AG08396 (cell line): ENCODE measurements at regions not wholly inside any gene's neighbourhood (a gene's known extent, or its start where the extent isn't known, plus 50 kb on each side); places are given as distances from the start of the nearest gene placed in this dataset.
"Not testable (repeated sequence)": the region's sequence is repeated elsewhere in the genome, so short reads cannot be mapped to it uniquely, and the experiment has no call there.

Experiments
- DNase-seq: peaks from one replicate; pipeline ENCODE4 v3.0.0; 2012; ENCODE audit warnings: low spot score, mixed read lengths

DNA sequence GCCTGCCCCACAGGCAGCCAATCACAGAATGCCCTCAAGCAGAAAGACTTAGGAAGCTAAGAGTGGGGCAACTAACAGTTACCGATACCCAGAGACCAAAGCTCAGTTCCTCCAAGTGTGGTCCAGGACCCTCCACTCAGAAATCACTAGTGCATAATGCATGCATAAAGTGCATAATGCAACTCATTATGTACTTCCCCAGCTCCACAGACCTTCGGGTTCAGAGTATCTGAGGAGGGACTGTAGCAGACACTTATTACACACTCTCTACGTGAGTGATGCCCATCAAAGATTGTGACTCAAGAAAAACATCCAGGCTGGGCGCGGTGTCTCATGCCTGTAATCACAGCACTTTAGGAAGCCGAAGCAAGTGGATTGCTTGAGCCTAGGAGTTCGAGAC lies 328.0 kb downstream of the BCOR start:
- DNase-seq, result no peak

DNA sequence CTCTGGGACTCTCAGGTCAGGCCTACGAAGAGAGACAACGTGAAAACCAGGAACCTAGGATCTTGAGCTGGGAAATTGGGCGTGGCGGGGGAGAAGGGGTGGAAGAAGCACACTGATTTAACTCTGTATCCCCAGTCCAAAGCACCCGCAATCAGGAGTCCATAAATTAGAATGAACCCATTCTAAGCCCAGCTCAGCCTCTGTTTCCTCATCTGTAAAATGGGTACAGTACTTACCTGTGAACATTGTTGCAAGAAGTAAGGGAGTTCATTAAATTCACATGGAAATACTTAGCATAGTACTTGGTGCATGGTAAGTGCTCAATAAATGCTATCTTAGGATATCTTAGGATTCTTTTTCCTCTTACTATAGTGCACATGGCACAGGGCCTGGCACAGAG lies 326.7 kb downstream of the BCOR start:
- DNase-seq, result no peak

DNA sequence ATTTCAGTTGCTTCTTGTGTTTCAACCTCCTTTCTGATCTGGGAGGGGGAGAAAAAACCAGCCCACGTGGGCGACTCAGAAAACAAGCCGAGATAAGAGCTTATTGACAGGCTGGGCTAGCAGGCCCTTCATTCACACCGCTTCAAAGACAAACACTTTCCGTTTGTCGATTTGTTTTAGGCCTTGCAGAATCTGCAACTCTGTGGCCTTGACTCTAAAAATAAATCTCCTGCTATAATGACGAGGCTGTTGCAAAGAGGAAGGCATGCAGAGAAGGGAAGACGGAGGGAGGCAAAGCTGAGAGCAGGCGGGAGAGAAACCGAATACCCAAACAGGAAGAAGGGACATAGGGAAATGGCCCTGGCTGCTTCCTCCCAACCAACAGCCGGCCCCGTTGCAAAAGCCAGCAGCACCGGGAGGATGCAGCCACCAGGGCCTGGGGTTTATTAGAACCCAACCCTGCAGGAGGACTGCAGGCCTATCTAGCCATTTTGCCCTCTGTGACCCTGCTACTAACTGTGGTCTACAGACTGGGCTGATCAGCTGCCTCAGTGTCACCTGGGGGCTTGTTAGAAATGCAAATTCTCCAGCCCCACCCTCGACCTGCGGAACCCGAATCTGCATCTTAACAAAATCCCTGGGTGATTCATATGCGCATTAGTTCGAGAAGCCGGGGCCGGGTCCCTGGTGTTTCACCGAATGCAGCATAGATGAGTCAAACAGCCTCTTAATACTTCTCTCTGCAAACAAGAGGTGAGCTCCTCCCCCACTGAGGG lies 325.5 kb downstream of the BCOR start:
- no peak for DNase-seq

DNA sequence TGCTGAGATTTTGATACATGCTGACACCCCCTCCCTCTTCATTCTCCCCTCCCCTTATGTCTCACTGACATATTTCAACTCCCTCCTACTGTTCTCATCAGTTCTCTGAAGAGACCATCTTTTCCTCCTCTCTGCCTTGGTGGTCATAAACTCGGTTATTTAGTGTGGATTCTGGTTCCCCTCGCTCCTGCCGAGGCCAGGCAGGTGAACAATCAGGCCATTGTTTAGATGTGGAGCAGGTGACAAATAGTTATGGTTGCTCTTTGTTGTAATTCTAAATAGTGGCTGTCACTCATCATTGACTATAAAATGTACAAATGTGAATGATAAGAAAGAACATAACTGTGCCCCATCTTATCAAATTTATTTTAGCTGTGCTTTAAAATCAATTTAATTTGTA lies 324.6 kb downstream of the BCOR start:
- no peak for DNase-seq

DNA sequence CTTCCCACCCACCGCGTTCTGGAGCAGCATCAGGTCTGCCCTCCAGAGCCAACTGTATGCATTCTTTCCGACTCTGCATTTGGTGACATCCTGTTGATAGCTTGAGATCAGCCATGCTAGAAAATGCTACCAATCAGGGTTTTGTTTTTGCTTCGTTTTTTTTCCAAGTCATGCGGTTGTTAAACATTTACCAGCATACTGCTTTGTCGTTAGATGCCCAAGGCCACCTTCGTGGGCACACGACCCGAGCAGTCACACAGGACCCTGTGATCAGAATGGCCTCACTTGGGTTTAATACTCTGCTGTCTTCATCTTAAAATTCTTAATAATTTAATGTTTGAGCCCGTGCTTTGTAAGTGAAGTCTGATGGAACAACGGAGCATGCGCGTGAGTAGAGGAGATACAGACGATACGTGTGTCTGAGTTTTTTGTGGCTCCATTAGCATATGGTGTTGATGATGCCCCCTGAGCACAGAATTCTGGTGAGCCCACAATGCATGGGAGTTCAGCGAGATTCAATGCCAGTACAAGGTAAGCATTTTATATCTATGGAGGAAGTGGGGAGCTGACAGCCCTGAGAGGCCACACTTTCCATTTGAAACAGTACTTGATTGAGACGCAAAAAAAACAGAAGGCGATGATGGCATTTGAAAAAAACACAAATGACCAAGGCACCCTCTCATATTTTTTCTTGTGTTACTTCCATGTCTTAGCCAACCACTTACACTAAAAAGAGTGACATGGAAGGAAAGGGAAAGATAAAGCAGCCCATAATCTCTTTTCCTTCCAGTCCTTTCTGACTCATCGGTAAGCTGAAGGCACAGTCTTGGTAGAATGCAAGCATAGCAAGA lies 323.6 kb downstream of the BCOR start:
- no peak for DNase-seq

DNA sequence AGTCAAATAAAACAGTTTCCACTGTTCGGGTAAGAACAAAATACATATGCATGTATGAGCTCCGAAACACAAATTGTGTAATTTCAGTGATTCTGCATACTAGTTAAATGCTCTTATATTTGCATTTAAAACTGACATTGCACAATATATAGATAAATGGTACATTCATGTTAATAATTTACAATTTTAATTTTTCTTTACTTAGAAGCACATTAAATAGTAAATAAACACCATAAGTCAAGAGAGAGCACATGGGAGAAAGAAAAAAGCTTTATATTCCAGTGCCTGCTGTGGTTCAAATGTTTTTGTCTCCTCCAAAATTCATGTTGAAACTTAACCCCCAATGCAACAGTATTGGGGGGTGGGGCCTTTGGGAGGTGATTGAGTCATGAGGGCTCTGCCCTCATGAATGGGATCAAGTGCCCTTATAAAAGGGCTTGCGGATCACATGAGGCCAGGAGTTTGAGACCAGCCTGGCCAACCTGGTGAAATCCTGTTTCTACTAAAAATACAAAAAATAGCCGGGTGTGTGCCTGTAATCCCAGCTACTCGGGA lies 322.9 kb downstream of the BCOR start:
- no peak for DNase-seq

DNA sequence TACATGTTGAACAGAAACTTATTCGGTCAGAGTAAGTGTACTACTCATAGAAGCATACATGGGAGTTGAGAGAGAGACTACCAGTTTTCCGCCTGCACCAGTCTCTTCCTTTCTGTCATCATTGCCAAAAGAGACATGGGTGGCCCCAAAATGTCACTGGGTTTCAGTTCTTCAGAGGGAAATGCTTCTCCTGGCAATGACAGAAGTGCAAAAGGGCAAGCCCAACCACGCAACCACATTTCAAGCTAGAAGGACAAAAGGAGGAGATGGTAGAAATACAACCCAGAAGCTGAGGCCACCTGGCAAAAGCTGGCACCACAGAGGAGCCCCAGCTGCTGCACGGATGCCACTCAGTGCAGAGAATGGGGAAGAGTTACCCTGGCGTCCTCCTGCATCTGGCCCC lies 320.1 kb downstream of the BCOR start:
- no peak for DNase-seq

DNA sequence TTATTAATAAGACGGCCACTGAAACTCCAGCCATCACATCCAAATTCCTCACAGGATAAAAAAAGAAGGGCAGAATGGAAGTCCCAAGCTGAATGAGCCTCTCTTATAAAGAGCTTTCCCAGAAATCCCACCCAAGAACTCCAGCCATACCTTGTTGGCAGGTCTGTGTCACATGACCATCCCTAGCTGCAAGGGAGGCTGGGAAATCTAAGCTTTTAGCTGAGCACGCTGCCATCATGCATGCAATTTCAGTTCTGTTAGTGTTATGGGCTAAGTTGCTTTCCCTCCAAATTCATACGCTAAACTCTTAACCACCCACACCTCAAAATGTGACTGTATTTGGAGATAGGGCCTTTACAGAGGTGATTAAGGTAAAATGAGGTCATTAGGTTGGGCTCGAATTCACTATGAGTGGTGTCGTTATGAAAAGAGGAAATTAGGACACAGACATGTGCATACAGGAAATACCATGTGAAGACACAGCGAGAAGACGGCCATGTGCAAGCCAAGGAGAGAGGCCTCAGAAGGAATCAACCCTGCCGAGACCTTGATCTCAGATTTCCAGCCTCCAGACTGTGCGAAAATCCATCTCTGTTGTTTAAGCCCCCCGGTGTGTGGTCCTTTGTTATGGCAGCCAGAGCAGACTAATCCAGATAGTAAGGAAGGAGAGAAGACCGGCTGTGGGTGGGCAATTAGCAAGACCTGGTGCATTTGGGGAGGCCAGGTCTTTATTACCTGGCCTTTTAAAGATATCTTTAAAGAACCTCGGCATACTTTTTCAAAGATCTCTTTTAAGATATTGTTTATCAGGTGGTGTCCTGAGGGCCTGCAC lies 317.6 kb downstream of the BCOR start:
- DNase-seq, result no peak

DNA sequence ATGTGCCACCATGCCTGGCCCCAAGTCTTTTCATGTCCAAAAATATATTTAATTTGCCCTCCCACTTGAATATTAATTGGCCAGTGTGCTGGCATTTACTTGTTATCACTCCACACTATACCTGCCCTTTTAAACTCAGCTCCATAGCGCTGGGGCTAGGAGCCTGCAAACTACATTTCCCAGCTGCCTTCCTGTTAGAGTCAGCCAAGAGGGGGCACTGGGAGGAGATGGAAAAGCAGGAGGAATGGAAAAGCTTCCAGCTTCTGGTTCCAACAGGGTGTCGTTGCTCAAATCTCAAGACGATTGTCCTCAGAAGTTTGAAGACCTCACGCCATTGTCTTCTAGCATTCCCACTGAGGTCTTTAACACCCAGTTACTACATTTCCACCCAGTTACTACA lies 315.5 kb downstream of the BCOR start:
- DNase-seq, result no peak

DNA sequence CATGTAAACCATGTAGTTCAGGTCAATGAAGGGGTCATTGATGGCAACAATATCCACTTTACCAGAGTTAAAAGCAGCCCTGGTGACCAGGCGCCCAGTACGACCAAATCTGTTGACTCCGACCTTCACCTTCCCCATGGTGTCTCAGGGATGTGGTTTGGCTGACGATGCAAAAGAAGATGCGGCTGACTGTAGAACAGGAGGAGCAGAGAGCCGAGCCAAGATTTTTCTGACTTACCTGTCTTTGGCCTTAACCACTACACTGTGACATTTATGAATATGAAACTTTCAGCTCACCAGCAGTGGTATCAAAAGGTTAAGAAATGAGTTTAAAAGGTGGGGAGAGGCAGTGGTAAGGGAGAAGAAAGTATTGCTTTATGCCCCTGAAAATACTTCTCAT lies 309.8 kb downstream of the BCOR start:
- DNase-seq, result no peak

DNA sequence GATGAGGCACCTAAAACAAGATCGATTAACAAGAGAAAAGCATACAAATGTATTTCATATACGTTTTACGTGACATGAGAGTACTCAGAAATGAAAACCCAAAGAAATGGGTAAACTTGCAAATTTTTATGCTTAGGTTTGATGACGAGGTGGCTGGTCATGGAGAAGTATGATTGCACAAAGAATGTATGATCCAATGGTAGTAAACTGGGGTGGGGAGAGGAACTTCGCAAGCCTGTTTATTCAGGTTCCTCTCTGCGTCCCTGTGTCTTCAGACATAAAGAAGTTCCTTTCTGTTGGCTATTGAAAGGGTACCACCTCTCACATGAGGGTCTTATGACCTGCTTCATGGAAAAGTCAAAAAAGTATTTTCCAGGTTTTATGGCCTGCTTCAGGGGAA lies 309.2 kb downstream of the BCOR start:
- no peak for DNase-seq

DNA sequence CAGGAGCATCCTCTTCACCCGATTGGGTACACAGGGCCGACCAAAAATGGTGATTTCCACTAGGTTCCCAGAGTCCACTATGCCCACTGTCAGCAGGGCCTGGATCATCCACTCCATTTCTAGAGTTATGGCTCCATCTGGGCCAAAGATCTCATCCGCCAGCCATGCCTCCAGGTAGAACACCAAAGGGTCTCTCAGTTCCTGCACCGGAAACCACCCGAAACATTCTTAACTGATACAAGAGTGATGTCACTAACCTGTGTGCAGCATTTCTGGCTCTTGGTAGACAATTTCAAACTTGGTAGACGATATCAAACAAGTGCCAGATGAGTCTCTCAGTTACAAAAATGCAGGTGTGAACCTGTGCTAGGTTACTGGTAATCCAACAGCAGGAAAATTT lies 306.1 kb downstream of the BCOR start:
- DNase-seq, result no peak

DNA sequence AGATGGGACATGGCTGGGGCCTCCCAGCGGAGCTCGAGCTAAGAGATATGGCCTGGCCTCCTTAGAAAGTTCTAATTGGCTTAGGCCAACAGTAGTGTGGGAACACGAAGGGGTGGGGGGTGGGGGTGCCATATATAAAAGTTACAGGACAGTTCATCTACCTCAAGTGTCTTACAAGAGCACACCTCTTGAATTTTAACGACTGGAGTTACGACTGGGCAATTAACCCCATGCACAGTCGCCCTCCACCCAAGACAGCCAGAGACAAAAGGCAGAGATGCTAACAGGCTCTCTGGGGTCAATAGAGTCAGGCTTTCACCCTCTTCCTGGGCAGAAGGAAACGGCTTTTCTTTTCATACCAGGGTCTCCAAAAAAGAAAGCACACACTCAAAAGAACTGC lies 302.2 kb downstream of the BCOR start:
- no peak for DNase-seq

DNA sequence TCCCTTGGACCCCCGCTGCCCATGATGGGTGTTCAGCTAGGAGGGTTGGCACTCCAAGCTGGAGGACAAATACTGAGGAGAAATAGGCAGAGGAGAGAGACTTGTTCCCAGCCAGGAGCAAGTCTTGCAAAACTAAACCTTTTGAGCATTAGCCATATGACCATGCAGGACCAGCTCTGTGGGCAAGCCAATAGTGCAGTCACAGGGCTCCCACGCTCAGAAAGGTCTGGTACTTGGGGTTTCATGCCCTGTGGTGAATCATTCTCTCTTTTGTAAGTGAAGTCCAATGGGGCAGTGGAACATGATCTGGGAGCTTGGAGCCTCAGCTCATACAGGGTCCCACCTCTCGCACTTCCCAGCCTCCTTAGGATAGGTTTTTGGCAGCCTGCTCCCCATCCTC lies 300.9 kb downstream of the BCOR start:
- no peak for DNase-seq

DNA sequence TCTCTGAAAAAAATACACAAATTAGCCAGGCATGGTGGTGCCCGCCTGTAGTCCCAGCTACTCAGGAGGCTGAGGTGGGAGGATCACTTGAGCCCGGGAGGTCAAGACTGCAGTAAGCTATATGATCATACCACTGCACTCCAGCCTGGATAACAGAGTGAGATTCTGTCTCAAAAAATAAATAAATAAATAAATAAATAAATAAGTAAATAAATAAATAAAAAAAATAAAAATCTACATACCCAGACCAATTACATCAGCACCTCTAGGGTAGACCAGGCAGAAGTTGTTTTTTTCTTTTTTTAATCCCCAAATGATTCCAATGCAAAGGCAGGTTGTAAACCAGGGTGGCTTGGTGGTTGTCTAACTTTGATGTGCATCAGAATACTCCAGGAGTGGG lies 299.3 kb downstream of the BCOR start:
- DNase-seq, result not testable (repeated sequence)

DNA sequence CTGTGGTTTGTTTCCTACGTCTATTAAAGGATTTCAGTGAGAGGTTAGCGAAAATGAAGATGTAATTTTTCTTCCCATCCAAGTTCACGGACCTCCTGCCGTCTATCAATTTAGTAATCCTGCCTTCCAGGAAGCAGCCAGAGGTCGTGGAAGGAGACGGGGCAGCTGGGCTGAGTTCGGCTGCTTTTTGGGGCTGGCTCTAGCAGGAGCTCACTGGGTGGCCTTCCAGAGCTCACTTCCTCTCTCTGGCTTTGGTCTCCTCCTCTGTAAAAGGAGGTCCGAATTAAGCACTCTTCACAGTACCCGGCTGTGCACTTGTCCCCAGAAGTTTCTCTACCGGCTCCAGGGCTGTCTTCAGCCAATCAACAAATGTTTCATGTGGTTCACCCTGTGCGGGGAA lies 295.4 kb downstream of the BCOR start:
- no peak for DNase-seq

DNA sequence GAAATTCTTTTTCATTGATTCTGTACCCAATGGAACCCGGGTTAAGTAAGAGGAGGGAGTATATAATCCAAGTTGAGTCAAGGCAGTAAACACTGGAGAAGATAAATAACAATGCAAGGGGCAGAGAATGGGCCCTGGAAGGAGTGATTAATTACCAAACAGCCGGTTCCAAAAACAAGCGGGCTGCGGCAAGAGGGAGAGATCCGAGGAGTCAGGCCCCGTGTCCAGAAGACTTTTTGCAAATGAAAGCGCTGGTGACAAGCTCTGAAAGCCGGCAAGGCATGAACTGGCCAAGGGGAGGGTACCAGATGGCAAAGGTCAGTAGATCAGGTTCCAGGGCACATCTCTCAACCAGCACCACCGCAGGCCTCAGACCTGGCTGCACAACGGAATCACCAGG lies 294.9 kb downstream of the BCOR start:
- no peak for DNase-seq

DNA sequence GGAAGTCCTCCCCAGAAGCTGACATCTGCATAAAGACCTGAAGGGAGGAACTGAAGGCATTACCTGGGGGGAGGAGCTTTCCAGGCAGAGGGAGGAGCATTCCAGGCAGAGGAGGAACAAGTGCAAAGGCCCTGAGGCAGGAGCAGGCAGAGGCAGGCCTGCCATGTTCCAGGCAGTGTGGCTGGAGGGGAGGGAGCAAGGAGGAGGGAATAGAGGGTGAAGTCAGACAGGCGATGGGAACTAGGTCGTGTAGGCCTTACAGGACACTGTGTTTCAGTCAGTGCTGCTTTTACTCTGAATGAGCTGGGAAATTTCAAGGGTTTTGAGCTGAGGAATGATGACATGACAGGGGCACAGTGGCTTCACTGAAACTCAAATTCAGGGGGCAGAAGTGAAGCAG lies 292.7 kb downstream of the BCOR start:
- DNase-seq, result no peak

DNA sequence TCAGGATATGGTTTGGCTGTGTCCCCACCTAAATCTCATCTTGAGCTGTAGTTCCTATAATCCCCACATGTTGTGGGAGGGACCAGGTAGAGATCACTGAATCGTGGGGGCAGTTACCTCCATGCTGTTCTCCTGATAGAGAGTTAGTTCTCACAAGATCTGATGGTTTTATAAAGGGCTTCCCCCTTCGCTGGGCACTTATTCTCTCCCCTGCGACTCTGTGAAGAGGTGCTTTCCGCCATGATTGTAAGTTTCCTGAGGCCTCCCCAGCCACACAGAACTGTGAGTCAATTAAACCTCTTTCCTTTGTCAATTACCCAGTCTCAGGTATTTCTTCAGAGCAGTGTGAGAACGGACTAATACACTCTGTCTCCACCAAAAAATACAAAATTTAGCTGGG lies 291.9 kb downstream of the BCOR start:
- no peak for DNase-seq

DNA sequence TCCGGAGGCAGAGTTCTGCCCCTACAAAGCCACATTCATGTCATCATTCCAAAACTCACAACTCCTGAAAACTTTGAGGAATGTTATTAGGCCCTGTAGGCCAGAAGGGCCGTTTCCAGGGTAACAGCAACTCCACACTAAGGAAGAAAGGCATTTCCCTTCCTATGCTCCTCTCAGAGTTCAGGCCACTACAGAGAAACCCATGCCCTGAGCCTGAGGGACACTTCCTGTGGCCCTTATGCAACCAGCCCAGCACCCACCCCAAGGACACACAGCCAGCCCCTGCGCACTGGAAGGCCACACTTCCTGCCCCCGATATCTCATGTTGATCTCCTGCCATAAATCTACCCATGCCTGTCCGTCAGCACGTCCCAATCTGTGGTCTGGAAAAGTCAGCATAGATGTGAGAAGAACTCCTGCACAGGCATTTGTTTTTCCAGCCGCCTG lies 289.3 kb downstream of the BCOR start:
- peak; percentile 65 for DNase-seq

DNA sequence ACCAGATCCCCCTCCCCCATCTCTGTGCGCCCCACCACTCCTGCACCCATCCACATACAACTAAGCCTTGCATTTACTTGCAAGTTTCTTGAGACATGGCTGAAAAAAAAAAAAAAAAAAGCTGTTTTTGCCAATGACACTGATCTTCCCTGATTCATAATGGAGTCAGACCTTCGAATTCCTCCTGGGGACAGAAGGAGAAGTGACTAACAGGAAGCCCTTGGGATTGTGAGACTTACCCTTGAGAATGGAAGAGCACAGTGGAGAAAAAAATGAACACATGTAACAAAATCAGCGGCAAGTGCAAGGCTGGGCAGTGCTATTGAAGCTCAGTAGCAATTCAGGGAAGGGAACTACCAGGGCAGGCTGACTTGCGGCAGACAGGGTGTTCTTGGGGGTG lies 288.4 kb downstream of the BCOR start:
- peak; percentile 48 for DNase-seq

DNA sequence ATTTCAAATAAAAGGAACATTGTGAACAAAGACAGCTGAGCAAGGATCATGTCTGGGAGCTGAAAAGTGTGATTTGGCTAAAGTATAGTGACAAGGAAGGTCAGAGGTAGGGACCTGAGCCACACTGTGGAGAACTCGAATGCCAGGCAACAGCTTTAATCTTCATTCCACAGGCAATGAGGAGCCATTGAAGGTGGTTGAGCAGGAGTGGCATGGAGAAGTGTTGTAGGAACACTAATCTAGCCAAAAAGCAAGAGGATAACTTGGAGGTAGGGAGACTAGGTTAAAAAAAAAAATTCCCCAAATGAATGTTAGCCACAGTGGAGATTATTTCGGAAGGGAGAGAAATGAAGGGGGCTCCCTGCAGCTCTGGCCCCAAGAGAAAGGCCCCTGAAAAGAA lies 286.9 kb downstream of the BCOR start:
- DNase-seq, result no peak
